Adrenal gland (tissue), 9 donors: ENCODE measurements at regions not wholly inside any gene's neighbourhood (a gene's known extent, or its start where the extent isn't known, plus 50 kb on each side); places are given as distances from the start of the nearest gene placed in this dataset.

Experiments
- DNase-seq, 7 donors: peaks; one replicate each; pipeline ENCODE4 v3.0.0-alpha.2; 2019 to 2020
- H3K27ac ChIP-seq, 5 donors: fragments of 200-600 bp; sonication (generic) in 4 of 5; 1 replicate in 3 of 5; 2 replicates in 2 of 5; pipeline versions ENCODE4 v1.5.1 to v1.8.0; 2016 to 2020; ENCODE audit warnings: mild to moderate bottlenecking in 1 of 5
- H3K27me3 ChIP-seq: fragments of 200-600 bp; 2 replicates; pipeline ENCODE4 v1.8.0; 2021
- H3K36me3 ChIP-seq, 2 donors: fragments of 200-600 bp; replicated peaks in 1 of 2; 1 replicate in 1 of 2; 2 replicates in 1 of 2; pipeline versions ENCODE4 v1.5.1 to v1.8.0; 2018 to 2022
- H3K4me1 ChIP-seq, 2 donors: fragments of 200-600 bp; replicated peaks in 1 of 2; 1 replicate in 1 of 2; 2 replicates in 1 of 2; pipeline versions ENCODE4 v1.5.1 to v1.8.0; 2018 to 2021
- H3K4me3 ChIP-seq, 4 donors: fragments of 200-600 bp; sonication (generic) in 3 of 4; one replicate each; pipeline ENCODE4 v1.5.1; 2016 to 2018
- H3K9me3 ChIP-seq, 3 donors: fragments of 200-600 bp; sonication (generic) in 1 of 3; replicated peaks in 1 of 3; 1 replicate in 2 of 3; 2 replicates in 1 of 3; pipeline versions ENCODE4 v1.5.1 to v1.8.0; 2016 to 2021
- POLR2A ChIP-seq, 2 donors: fragments of 450-650 bp; IDR thresholded peaks; one replicate each; pipeline ENCODE4 v1.6.1; 2017; ENCODE audit warnings: antibody characterized with exemption in 2 of 2, mild to moderate bottlenecking in 2 of 2, moderate library complexity in 1 of 2
- WGBS, 4 donors: extraction: QIAGEN DNeasy Blood & Tissue Kit in 2 of 4; methylation state at CpG; one replicate each; pipeline versions ENCODE4 v1.1.5 to v1.1.7; 2013 to 2017; 5-methylcytosine and 5-hydroxymethylcytosine counted together
- intact Hi-C, 2 donors: fragments of 100-400 bp; cut with DNase I; formaldehyde crosslinking; loops; one replicate each; pipeline versions ENCODE4 v1.14.1 to v1.15.0; 2022 to 2023
- TF ChIP-seq, protein P1 (sequence below), 6 experiments: fragments of 450-650 bp in 4 of 6; fragments of 200-600 bp in 2 of 6; sonication (generic) in 1 of 6; IDR thresholded peaks; 1 replicate in 5 of 6; 2 replicates in 1 of 6; pipeline versions ENCODE4 v1.5.1 to v1.8.0; 2016 to 2021; ENCODE audit warnings: antibody characterized with exemption in 6 of 6, mild to moderate bottlenecking in 2 of 6, moderate library complexity in 1 of 6
- donor health status: healthy with polysubstance abuse.
- donor health status: Bipolar disorder and iron deficiency.
- donor health status: DM: yes; HTN: yes; CAD: no.
- donor health status: DM: no; HTN: no; CAD: no.
- donor health status: DM: no; HTN: no; CAD: no.

DNA sequence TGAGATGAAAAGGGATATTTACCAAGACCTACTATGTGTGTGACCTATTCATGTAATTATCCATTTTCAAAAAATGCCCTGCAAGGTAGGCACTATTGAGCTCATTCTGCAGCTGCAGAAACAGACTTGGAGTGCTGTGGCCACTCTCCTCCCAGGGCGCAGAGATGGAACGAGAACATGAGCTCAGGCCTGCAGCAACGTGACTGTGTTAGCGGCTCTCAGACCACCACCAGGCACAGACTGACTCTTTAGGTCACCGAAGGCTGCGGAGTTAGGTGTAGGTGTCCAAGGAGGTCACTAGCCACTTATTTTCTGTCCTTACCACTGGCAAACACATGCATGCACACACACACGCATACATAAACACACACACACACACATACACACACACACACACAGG, 271.4 kb upstream of the DIO3 start:
- Histone ChIP-seq H3K4me3 (no peak overlapping the region), H3K9me3 (no peaks in the 10 kb centered on the region), H3K27me3 (no peaks in the 10 kb centered on the region), H3K27ac (no peak overlapping the region), H3K36me3 (no peaks in the 10 kb centered on the region), H3K4me1 (no peaks in the 10 kb centered on the region)
- TF ChIP-seq, protein P1, sequence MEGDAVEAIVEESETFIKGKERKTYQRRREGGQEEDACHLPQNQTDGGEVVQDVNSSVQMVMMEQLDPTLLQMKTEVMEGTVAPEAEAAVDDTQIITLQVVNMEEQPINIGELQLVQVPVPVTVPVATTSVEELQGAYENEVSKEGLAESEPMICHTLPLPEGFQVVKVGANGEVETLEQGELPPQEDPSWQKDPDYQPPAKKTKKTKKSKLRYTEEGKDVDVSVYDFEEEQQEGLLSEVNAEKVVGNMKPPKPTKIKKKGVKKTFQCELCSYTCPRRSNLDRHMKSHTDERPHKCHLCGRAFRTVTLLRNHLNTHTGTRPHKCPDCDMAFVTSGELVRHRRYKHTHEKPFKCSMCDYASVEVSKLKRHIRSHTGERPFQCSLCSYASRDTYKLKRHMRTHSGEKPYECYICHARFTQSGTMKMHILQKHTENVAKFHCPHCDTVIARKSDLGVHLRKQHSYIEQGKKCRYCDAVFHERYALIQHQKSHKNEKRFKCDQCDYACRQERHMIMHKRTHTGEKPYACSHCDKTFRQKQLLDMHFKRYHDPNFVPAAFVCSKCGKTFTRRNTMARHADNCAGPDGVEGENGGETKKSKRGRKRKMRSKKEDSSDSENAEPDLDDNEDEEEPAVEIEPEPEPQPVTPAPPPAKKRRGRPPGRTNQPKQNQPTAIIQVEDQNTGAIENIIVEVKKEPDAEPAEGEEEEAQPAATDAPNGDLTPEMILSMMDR (IDR thresholded peaks at IDR 0.05), result no peak
- no peak for TF ChIP-seq POLR2A (IDR thresholded peaks at IDR 0.05)
- 75 to 87% (median 77%) methylated on average over 7 of the region's 7 CpGs for WGBS, 4 donors
- DNase-seq, result no peak
- intact Hi-C loops, result no loop called here

DNA sequence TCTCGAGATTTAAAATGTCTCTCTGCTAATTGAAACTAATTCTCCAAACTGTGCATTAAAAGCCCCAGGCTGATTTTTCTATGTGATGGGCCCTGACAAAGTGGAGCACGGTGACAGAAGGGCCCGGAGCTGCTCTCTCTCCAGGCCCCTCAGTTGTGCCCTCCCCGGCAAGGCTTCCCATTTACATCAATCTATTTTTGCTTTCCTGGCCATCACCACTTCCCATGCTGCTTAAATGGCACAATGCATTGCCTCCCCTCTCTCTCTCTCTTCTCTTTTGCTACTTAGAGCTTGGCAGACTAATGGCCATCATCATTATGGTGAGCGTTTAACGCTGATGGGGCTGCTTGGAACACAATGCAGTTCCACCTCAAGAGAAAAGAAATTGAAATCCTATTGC, 270.7 kb upstream of the DIO3 start:
- Histone ChIP-seq H3K4me1 (no peaks in the 10 kb centered on the region), H3K9me3 (no peaks in the 10 kb centered on the region)

DNA sequence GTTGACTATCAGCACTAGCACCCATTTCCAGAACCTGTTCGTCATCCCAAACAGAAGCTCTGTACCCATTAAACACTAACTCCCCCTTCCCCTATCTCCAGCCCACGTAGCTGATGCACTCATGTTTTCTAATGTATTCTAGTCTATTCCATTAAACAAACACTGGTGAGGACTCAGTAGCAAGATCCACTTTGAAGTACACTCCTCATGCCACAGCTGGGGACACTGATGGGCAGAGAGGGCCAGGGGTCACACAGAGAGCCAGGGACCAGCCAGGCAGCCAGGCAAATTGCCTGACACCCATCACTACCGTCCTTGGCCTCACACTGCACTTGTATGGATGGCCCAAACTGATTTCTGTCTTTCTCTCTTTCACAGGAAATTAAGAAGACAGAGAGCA, 269.9 kb upstream of the DIO3 start:
- Histone ChIP-seq H3K36me3 (no peaks in the 10 kb centered on the region), H3K9me3 (no peaks in the 10 kb centered on the region), H3K27ac (no peak overlapping the region), H3K4me1 (no peaks in the 10 kb centered on the region), H3K27me3 (no peaks in the 10 kb centered on the region), H3K4me3 (no peak overlapping the region)
- DNase-seq, result no peak
- WGBS, 4 donors, result 54 to 65% (median 63%) methylated on average over 3 of the region's 3 CpGs
- no peak for TF ChIP-seq POLR2A (IDR thresholded peaks at IDR 0.05)
- intact Hi-C loops, result no loop called here

More for the DNA sequence above, 270.7 kb upstream of the DIO3 start:
- Histone ChIP-seq H3K27ac (no peak overlapping the region), H3K27me3 (no peaks in the 10 kb centered on the region), H3K36me3 (no peaks in the 10 kb centered on the region), H3K4me3 (no peak overlapping the region)
- DNase-seq, result no peak
- intact Hi-C loops, result no loop called here
- WGBS, 4 donors, result 67 to 83% (median 74%) methylated on average over 6 of the region's 6 CpGs
- no peak for TF ChIP-seq POLR2A (IDR thresholded peaks at IDR 0.05)
- TF ChIP-seq, protein P1 (IDR thresholded peaks at IDR 0.05), result no peak

DNA sequence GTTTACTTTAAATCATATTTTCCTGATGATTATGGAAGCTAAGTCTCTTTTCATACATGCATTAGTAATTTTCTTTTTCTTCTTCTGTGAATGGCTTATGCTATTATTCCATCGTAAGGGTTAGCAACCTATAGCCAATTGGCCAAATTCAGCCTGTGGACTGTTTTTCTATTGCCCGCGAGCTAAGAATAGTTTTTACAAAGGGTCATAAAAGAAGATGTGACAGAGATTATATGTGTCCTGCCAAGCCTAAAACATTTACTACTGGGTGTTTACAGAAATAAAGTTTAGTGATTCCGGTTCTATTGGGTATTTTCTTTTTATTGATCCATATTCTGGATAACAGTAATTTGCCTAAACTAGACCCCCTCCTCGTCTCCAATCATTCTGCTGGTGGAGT, 268.8 kb upstream of the DIO3 start:
- WGBS, 4 donors, result 74 to 80% (median 77%) methylated on average over 5 of the region's 5 CpGs
- Histone ChIP-seq H3K9me3 (peaks cover 0 to 1% (median 0%) of the 10 kb centered on the region in 3 donors), H3K27ac (no peak overlapping the region), H3K4me1 (no peaks in the 10 kb centered on the region), H3K4me3 (no peak overlapping the region), H3K36me3 (no peaks in the 10 kb centered on the region), H3K27me3 (no peaks in the 10 kb centered on the region)
- no peak for DNase-seq
- intact Hi-C loops, result no loop called here
- TF ChIP-seq, protein P1 (IDR thresholded peaks at IDR 0.05), result no peak
- no peak for TF ChIP-seq POLR2A (IDR thresholded peaks at IDR 0.05)

DNA sequence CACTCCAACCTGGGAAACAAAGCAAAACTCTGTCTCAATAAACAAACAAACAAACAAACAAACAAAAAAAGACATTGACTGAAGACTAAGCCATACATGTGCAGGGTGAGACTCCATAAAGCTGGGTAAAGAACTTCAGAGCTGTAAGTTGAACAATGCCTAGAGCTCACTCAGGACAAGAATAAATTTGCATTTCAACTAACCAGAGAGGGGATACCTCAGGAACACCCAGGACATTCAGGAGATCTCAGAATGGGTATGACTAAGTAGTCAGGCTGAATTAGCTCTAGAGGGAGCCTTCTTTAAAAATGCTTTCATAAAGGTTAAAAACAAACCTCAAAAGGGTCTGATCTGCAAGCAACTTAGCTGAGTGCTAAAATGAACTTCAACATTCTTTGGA, 267.7 kb upstream of the DIO3 start:
- TF ChIP-seq, protein P1 (IDR thresholded peaks at IDR 0.05), result no peak
- TF ChIP-seq POLR2A (IDR thresholded peaks at IDR 0.05), result no peak
- intact Hi-C loops, result no loop called here
- H3K27me3 ChIP-seq, result no peaks in the 10 kb centered on the region
- no peak overlapping the region for H3K4me3 ChIP-seq
- peaks cover 0 to 4% (median 0%) of the 10 kb centered on the region in 3 donors for H3K9me3 ChIP-seq
- no peak for DNase-seq
- no peak overlapping the region for H3K27ac ChIP-seq
- H3K36me3 ChIP-seq, result no peaks in the 10 kb centered on the region
- H3K4me1 ChIP-seq, result no peaks in the 10 kb centered on the region
